ENCODE measurements at regions not wholly inside any gene's neighbourhood (a gene's known extent, or its start where the extent isn't known, plus 50 kb on each side); places are given as distances from the start of the nearest gene placed in this dataset.

DNA sequence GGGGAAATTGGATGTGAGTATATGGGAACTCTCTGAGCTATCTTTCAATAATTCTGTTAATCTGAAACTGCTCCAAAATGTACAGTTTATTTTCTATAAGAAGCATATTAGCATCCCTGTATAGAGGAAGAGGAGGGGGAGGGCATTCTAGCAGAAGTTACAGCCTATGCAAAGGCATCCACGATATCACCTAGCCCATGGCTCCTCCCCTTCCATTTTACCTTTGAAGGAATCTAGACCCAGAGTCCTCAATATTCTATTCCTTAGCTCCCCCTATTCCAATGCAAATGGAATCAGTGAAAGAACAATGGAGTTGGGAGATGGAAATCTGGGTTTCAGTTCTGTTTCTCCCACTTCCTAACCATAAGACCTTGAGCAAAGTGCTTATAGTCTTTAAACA, 132.9 kb upstream of the IFNE start:
- no peak for TF ChIP-seq POLR2A (IDR thresholded peaks at IDR 0.05; ENCODE audit: low read length)
- TF ChIP-seq GATA1 (IDR thresholded peaks at IDR 0.05; ENCODE audit: low read depth, low read length), result no peak

All from erythroblast (primary cell).